DND-41 (cell line): ENCODE measurements at regions not wholly inside any gene's neighbourhood (a gene's known extent, or its start where the extent isn't known, plus 50 kb on each side); places are given as distances from the start of the nearest gene placed in this dataset.

ENCODE experiments used
- ATAC-seq: fragments of 200-7000 bp; cut with Tn5 transposase; 3 replicates; pipeline ENCODE4 v1.9.1; 2021; ENCODE audit warnings: low read depth; ENCODE audit not compliant: insufficient read depth
- DNase-seq: peaks from one replicate; pipeline ENCODE4 v3.0.0-alpha.2; 2020
- H2AFZ ChIP-seq: 2 replicates; pipeline ENCODE4 v1.6.0; 2012; ENCODE audit warnings: low read depth, low read length
- H3K27ac ChIP-seq: 2 replicates; pipeline ENCODE4 v1.5.1; 2012; ENCODE audit warnings: low read length, inconsistent platforms
- H3K27me3 ChIP-seq: fragments of 200-600 bp; sonication (generic); 2 replicates; pipeline ENCODE4 v1.6.0; 2012; ENCODE audit warnings: low read length, mild to moderate bottlenecking, inconsistent platforms; ENCODE audit not compliant: insufficient read depth, poor library complexity
- H3K36me3 ChIP-seq: 2 replicates; pipeline ENCODE4 v1.5.1; 2012; ENCODE audit warnings: low read length, inconsistent platforms; ENCODE audit not compliant: insufficient read depth
- H3K4me1 ChIP-seq: 2 replicates; pipeline ENCODE4 v1.5.1; 2012; ENCODE audit warnings: mild to moderate bottlenecking, low read length; ENCODE audit not compliant: insufficient read depth
- H3K4me2 ChIP-seq: 2 replicates; pipeline ENCODE4 v1.6.0; 2012; ENCODE audit warnings: mild to moderate bottlenecking, moderate library complexity, low read length, inconsistent platforms; ENCODE audit not compliant: insufficient read depth
- H3K4me3 ChIP-seq, 2 experiments: fragments of 200-600 bp in 1 of 2; shearing (Covaris generic) in 1 of 2; 2 replicates each; pipeline ENCODE4 v1.5.1; 2012 to 2016; ENCODE audit warnings: inconsistent platforms in 2 of 2, low read length in 2 of 2, mild to moderate bottlenecking in 2 of 2, low read depth in 1 of 2, moderate library complexity in 1 of 2
- H3K79me2 ChIP-seq: 2 replicates; pipeline ENCODE4 v1.6.0; 2012; ENCODE audit warnings: low read length, inconsistent platforms; ENCODE audit not compliant: insufficient read depth
- H3K9ac ChIP-seq: 2 replicates; pipeline ENCODE4 v1.6.0; 2012; ENCODE audit warnings: low read depth, mild to moderate bottlenecking, inconsistent platforms, low read length, moderate library complexity
- H3K9me3 ChIP-seq: 2 replicates; pipeline ENCODE4 v1.5.1; 2012; ENCODE audit warnings: low read length, moderate library complexity, mild to moderate bottlenecking, inconsistent platforms; ENCODE audit not compliant: insufficient read depth, severe bottlenecking
- H4K20me1 ChIP-seq: 2 replicates; pipeline ENCODE4 v1.6.0; 2012; ENCODE audit warnings: low read length; ENCODE audit not compliant: insufficient read depth
- CTCF ChIP-seq: IDR thresholded peaks from 2 replicates; pipeline ENCODE4 v1.5.1; 2012; ENCODE audit warnings: borderline replicate concordance, low read length, moderate library complexity, mild to moderate bottlenecking; ENCODE audit not compliant: poor library complexity, severe bottlenecking; ENCODE audit errors: extremely low read depth
- EZH2 ChIP-seq: IDR thresholded peaks from 3 replicates; pipeline ENCODE4 v1.6.1; 2012; ENCODE audit warnings: borderline replicate concordance, low read depth, mild to moderate bottlenecking, moderate library complexity, low read length, inconsistent platforms; ENCODE audit not compliant: severe bottlenecking

- no peak overlapping the region for H3K4me2 ChIP-seq
- TF ChIP-seq EZH2 (no peak), CTCF (no peak)
- H3K9me3 ChIP-seq: no peaks in the 10 kb centered on the region
- H3K27me3 ChIP-seq: peaks cover 3% of the 10 kb centered on the region
- no peak for ATAC-seq
- no peak overlapping the region for H3K4me3 ChIP-seq
- H3K79me2 ChIP-seq: no peaks in the 10 kb centered on the region
- H3K36me3 ChIP-seq: no peaks in the 10 kb centered on the region
- no peak for DNase-seq
- H3K27ac ChIP-seq: no peak overlapping the region
- no peaks in the 10 kb centered on the region for H4K20me1 ChIP-seq
- no peak overlapping the region for H2AFZ ChIP-seq
- H3K9ac ChIP-seq: no peak overlapping the region
- no peaks in the 10 kb centered on the region for H3K4me1 ChIP-seq
Observed at GRCh38 chr1:55670331-55671082, 455.3 kb upstream of the USP24 start.

- Histone ChIP-seq H3K27ac (no peak overlapping the region), H2AFZ (no peak overlapping the region), H3K4me3 (no peak overlapping the region), H3K4me2 (no peak overlapping the region), H3K9me3 (no peaks in the 10 kb centered on the region), H3K79me2 (no peaks in the 10 kb centered on the region), H3K4me1 (no peaks in the 10 kb centered on the region), H4K20me1 (no peaks in the 10 kb centered on the region), H3K9ac (no peak overlapping the region), H3K27me3 (peaks cover 3% of the 10 kb centered on the region), H3K36me3 (no peaks in the 10 kb centered on the region)
- ATAC-seq (no peak), DNase-seq (no peak)
- TF ChIP-seq EZH2: no peak
- TF ChIP-seq CTCF: no peak
Observed at GRCh38 chr1:55669293-55669692, 454.1 kb upstream of the USP24 start.

GRCh38 chr1:55662875-55663274, 447.7 kb upstream of the USP24 start:
- DNase-seq (no peak), ATAC-seq (no peak)
- H2AFZ ChIP-seq: no peak overlapping the region
- H3K27ac ChIP-seq: no peak overlapping the region
- H3K9ac ChIP-seq: no peak overlapping the region
- no peaks in the 10 kb centered on the region for H3K79me2 ChIP-seq
- H3K4me1 ChIP-seq: no peaks in the 10 kb centered on the region
- peaks cover 10% of the 10 kb centered on the region for H3K9me3 ChIP-seq
- TF ChIP-seq CTCF (no peak), EZH2 (no peak)
- H3K27me3 ChIP-seq: no peaks in the 10 kb centered on the region
- no peaks in the 10 kb centered on the region for H3K36me3 ChIP-seq
- H4K20me1 ChIP-seq: no peaks in the 10 kb centered on the region
- no peak overlapping the region for H3K4me2 ChIP-seq
- no peak overlapping the region for H3K4me3 ChIP-seq
